ENCODE measurements at regions not wholly inside any gene's neighbourhood (a gene's known extent, or its start where the extent isn't known, plus 50 kb on each side); places are given as distances from the start of the nearest gene placed in this dataset.
"Not testable (repeated sequence)": the region's sequence is repeated elsewhere in the genome, so short reads cannot be mapped to it uniquely, and the experiment has no call there.

DNA sequence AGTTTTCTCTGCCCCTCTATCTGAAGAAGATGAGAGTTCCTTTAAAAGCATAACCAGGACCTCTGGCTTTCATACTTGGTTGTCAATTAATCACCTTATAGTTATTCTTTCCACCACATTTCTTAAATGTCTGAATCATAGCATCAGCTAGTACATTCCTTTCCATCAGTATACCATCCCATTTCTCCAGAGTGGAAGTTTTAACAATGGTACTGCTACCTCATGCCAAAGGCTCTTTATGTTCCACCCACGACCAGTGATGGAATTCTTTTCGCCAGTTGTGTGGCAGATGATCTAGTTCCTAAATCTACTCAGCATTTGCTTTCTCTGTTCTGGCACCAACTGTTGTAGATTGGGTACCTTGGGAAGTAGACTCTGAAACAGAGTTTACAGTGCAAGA lies 379.8 kb downstream of the ZNF674 start:
- DNase-seq (ENCODE audit: low read depth), result no peak

DNA sequence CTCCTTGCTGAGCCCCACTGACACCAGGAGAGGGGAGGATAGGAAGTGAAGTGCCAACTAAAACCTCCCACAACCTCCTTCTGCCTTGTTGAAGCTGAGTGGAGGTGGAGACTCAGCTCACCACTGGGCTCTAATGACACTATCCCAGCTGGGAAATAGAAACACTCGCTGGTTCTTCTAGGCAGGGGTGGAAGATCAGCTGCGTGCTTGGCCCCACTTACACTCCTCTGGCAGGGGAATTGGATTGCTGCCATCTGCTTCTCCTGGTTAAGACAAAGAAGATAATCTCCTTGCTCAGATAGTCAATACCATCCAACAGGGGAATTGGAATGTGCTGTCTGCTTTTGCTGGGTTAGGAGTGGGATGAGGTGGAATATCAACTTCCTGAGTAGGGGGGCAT lies 392.5 kb downstream of the ZNF674 start:
- no peak for DNase-seq (ENCODE audit: low read depth)

DNA sequence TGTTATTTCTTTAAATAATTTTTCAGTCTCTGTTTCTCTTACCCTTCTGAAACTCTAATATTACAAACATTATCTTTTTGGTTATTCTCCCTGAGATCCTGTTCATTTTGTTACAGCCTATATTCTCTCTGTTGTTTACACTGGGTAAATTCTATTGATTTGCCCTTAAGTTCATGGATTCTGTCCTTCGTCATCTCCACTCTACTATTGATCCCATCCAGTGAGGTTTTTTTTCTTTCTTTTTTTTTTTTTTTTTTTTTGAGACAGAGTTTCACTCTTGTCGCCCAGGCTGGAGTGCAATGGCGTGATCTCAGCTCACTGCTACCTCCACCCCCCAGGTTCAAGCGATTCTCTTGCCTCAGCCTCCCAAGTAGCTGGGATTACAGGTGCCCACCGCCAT lies 393.9 kb downstream of the ZNF674 start:
- not testable (repeated sequence) for DNase-seq (ENCODE audit: low read depth)

DNA sequence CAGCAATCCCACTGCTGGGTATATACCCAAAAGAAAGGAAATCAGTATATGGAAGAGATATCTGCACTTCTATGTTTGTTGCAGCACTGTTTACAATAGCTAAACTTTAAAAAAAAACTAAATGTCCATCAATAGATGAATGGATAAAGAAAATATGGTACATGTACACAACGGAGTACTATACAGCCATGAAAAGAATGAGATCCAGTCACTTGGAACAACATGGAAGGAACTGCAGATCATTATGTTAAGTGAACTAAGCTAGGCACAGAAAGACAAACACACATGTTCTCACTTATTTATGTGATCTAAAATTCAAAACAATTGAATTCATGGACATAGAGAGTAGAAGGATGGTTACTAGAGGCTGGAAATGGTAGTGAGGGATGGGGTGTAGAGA lies 400.7 kb downstream of the ZNF674 start:
- DNase-seq (ENCODE audit: low read depth), result no peak

DNA sequence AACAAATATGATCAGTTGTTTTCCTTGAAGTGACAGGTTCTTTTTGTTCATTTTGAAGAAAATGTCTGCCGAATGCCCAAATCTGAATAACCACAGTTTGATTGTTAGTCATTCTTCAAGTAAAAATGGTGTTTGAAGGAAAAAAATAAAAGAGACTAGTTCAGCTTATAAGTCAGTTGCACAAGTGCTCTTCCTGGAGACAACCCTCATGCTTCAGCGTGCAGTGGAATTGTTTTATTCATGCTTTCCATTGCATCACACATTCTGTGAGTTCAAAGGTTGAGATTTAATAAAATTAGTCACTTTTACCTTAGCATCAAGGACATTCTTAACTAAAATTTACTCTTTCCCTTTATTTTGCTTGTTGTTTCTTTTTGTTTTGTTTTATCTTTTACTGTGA lies 404.9 kb downstream of the ZNF674 start:
- no peak for DNase-seq (ENCODE audit: low read depth)

DNA sequence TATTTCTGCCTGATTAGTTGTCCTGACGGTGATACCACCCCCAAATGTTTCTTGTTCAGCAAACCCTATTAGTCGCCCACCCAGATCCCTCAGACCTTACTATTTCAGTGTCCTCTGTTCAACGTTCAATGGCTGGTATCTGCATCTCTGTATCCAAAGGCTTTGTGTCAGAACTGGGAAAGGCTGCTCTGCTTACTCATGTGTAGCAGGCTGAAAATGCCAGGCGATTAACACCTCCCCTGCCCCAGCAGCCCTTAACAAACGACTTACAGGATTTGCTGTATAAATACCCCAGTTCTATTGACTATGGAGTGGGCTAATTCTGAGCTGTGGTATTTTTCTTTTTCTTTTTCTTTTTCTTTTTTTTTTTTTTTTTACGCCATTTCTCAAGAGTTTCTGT lies 415.0 kb downstream of the ZNF674 start:
- no peak for DNase-seq (ENCODE audit: low read depth)

DNA sequence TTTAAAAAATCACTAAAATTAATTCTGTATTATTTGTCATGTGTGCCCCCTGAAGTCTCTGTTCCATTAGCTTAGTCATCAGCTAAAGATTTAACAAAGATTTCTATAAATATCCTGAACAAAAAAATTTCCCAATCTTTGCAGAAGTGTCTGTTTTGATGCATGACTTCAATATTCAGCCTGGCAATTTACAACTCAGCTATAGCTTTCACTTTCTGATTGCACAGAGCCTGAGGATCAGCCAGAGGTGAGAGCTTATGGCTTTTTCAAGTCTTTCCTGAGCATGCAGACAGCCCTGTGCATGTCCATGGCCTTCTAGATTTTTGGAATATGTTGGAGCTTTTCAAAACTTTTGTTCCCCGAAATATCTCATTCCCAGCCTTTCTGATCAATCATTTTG lies 420.1 kb downstream of the ZNF674 start:
- no peak for DNase-seq (ENCODE audit: low read depth)

DNA sequence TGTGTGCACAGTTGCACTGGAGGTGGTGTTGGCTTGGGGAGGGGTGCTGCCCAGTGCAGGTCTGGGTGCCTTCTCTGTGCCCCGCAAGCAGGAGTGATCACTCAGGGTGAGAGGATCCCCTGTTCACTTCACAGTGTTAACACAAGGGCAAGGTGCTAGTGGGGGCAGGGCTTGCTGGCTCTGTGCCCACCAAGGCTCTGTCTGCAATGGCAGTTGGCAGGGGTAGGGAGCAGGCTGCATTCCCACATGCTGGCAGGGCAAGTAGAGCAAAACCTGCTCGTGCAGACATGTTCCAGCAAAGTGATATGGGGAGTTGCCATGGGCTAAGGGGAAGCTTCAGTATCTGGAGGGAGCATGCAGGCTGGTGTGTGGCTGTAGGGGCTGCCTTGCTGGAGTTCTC lies 428.0 kb downstream of the ZNF674 start:
- DNase-seq (ENCODE audit: low read depth), result no peak

DNA sequence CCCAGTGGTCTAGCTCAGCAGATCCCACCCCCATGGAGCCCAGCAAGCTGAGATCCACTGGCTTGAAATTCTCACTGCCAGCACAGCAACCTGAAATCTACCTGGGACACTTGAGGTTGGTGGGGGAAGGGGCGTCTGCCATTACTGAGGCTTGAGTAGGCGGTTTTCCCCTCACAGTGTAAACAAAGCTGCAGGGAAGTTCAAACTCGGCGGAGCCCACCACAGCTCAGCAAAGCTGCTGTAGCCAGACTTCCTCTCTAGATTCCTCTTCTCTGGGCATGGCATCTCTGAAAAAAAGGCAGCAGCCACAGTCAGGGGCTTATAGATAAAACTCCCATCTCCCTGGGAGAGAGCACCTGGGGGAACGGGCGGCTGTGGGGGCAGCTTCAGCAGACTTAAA lies 457.9 kb downstream of the ZNF674 start:
- not testable (repeated sequence) for DNase-seq (ENCODE audit: low read depth)

DNA sequence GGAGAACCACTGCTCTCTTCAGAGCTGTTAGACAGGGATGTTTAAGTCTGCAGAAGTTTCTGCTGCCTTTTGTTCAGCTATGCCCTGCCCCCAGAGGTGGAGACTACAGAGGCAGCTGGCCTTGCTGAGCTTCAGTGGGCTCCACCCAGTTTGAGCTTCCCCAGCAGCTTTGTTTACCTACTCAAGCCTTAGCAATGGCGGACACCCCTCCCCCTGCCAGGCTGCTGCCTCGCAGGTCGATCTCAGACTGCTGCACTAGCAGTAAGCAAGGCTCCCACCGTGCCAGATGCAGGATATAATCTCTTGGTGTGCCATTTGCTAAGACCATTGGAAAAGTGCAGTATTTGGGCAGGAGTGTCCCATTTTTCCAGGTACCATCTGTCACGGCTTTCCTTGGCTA lies 465.1 kb downstream of the ZNF674 start:
- DNase-seq (ENCODE audit: low read depth), result not testable (repeated sequence)

DNA sequence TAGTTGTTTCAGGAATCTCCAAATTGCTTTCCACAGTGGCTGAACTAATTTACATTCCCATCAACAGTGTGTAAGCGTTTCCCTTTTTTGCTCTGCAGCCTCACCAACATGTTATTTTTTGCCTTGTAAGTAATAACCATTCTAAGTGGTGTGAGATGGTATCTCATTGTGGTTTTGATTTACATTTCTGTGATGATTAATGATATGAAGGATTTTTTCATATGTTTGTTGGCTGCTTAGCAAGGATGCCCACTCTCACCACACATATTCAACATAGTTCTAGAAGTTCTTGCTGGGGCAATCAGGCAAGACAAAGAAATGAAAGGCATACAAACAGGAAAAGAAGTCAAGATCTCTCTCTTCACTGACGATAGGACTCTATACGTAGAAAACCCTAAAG lies 472.4 kb downstream of the ZNF674 start:
- no peak for DNase-seq (ENCODE audit: low read depth)

DNA sequence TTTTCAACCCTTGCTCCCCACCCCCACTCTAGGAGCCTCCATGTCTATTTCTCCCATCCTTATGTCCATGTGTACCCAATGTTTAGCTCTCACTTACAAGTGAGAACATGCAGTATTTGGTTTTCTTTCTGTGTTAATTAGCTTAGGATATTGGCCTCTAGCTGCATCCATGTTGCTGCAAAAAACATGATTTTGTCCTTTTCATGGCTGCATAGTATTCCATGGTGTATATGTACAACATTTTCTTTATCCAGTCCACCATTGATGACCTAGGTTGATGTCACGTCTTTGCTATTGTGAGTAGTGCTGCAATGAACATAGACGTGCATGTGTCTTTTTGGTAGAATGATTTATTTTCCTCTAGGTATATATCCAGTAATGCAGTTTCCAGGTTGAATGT lies 472.8 kb downstream of the ZNF674 start:
- no peak for DNase-seq (ENCODE audit: low read depth)

DNA sequence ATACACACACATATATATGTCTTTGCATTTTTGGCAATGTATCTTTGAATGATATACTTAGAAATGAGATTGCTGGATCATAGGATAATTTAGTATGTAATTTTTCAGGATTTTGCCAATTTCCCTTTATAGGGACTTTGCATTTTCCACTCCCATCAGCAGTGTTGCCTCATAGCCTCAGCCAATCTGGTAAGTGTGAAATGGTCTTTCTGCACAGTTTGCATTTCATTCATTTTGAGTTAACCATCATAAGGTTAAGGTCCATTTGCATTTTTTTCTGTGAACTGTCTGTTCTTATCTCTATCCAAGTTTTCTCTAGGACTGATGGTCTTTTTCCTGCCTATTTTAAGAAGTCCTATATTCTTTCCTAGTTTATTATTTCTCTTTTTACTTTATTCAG lies 474.8 kb downstream of the ZNF674 start:
- DNase-seq (ENCODE audit: low read depth), result no peak

DNA sequence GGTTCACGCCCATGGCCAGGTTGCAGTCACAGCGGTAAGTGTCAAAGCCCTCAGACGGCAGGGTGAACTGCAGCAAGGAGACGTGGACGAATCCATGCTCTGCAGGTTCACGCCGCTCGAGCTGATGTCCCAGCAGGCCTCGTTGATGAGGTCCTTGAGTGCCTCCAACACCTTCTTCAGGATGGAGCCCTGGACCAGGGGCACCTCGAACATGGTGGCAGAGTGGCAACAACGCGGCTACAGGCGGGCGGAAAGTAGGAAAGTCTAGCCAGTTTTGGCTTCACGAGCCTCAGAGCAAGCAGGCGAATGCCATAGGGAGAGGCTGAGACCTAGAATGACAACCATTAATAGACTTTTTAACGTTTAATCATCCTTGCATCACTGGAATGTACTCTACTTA lies 485.9 kb downstream of the ZNF674 start:
- DNase-seq (ENCODE audit: low read depth), result no peak

DNA sequence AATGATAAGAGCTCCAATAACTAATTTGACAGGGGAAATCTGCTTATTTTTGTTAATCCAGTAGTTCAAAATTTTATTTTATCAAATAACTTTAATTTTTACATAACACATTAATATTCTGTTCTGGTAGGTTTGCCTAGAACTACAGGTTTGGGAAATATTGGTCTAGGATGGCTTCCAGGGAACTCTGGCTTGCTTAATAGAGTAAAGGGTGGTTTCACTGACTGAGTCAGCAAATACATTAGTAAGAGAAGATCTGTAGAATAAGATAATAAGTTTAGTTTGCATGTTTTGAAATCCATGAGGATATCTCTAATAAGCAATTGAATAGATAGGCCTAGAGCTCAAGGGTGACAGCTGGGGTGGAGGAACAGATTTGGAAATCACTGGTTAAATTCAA lies 500.7 kb downstream of the ZNF674 start:
- DNase-seq (ENCODE audit: low read depth), result no peak

DNA sequence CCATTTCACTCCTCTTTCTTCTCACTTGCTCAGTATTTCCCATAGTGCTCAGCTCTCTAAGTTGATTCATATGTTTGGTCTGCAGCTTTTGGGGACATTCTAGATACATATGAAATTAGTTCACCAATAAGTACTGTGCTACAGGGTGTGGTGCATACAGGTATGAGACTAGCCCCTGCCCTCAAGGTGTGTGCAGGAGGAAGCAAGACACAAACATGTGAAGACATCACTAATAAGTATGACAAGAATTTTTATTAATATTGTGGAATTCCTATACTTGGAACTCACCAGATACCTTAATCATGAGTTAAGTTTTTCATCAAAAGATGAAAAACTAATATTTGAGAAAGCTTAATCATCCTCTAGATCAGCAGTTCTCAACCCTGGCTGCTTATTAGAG lies 505.2 kb downstream of the ZNF674 start:
- DNase-seq (ENCODE audit: low read depth), result no peak

DNA sequence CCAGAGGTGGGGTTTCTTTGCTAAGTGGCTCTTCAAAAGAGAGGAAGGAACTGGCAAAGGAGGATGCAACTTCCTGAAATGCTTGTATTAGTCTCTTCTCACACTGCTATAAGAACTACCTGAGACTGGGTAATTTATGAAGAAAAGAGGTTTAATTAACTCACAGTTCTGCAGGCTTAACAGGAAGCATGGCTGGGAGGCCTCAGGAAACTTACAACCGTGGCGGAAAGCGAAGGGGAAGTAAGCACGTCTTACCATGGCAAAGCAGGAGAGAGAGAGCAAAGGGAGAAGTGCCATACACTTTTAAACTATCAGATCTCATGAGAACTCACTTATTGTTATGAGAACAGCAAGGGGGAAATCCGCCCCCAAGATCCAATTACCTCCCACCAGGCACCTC lies 505.7 kb downstream of the ZNF674 start:
- DNase-seq (ENCODE audit: low read depth), result no peak

DNA sequence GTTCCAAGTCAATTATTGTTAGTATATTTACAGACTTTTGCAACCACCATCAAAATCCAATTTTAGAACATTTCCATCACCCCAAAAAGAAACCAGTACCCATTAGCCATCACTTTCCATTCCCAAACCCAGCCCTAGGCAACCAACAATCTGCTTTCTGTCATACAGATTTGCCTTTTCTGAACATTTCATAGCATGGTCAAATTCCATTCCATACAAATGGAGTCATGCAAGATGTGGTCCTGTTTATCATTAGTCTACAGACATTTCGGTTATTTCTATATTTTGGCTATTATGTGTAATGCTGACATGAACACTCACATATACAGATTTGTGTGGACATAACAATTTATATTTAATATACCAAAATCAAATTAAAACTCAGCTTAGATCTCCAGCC lies 508.7 kb downstream of the ZNF674 start:
- no peak for DNase-seq (ENCODE audit: low read depth)

DNA sequence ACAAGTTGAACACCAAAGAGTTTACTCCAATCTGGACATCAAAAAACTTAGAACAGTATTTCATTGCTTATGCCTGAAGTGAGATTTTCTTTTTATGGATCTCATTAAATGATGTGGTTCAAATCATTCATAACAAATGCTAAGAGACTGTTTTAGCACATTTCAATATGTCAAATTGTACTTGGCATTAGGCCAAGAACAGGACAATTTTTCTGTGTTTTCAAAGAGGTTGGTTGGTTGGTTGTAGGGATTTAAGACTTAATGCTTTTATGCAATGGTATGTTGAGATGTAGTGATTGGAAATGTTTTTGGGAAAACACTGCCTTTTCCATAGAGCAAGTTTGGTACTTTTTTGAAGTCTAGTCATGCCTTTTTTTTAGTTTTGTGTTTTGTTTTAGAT lies 510.4 kb downstream of the ZNF674 start:
- DNase-seq (ENCODE audit: low read depth), result no peak

DNA sequence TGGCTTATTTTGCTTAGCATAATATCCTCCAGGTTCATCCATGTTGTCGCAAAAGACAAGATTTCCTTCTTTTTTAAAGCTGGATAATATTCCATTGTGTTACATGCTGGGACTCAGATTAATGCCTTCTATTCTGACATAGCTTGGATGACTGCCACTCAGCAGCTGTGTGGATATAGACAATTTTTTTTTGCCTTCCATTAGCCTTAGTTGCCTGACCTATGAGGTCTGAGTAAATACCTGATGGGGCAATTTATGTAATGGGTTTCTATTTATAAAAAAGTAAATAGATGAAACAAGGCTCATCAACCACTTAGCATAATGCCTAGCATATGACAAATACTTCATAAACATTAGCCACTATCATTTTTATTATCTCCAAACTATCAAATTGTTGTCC lies 515.4 kb downstream of the ZNF674 start:
- DNase-seq (ENCODE audit: low read depth), result no peak

DNA sequence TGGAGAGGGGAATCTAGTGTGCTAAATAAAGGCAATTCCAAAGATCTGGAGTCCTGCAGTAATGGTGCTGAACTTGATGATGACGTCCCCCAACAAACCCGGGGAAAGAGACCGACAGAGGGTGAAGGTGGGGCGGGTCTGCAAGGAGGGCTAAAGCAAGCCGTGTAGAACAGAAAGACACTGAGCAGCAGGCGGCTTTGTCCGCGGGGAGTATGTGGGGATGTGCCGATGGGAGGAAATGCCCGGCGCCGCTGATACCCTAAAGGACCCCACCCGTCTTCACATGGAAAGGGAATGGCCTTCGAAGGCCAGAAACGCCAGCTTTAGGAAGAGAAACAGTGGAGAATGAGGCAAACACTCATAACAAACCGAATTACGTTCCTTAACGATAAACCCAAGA lies 528.9 kb downstream of the ZNF674 start:
- no peak for DNase-seq (ENCODE audit: low read depth)

DNA sequence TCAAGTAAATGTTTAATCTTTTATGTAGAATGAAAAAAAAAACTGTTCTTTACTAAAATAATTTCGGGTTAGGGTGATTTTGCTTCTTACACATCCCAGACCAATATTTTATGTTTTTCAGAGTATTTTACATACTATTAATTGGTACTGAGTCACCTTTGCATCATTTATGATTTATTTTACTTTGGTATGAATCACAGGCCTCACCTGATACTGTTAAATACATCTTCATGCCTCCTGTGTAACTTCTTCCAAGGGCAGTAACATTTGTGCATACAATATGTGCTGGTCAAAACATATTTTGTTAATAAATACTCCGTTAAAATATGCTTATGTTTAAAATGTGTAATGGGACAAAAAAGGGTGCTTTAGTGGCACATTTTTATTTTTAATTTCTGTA lies 529.6 kb downstream of the ZNF674 start:
- no peak for DNase-seq (ENCODE audit: low read depth)

DNA sequence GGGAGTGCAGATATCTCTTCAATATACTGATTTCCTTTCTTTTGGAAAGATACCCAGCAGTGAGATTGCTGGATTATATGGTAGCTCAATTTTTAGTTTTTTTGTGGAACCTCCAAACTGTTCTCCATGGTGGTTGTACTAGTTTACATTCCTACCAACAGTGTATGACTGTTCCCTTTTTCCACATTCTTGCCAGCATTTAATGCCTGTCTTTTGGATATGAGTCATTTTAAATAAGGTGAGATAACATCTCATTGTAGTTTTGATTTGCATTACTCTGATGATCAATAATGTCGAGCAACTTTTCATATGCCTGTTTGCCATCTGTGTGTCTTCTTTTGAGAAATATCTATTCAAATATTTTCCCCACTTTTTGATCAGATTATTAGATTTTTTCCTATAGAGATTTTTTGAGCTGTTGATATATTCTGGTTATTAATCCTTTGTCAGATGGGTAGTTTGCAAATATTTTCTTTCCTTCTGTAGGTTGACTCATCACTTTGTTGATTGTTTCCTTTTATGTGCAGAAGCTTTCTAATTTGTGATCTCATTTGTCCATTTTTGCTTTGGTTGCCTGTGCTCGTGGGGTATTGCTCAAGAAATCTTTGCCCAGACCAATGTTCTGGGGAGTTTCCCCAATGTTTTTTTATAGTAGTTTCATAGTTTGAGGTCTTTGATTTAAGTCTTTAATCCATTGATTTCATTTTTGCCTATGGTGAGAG lies 552.7 kb downstream of the ZNF674 start:
- no peak for DNase-seq (ENCODE audit: low read depth)

DNA sequence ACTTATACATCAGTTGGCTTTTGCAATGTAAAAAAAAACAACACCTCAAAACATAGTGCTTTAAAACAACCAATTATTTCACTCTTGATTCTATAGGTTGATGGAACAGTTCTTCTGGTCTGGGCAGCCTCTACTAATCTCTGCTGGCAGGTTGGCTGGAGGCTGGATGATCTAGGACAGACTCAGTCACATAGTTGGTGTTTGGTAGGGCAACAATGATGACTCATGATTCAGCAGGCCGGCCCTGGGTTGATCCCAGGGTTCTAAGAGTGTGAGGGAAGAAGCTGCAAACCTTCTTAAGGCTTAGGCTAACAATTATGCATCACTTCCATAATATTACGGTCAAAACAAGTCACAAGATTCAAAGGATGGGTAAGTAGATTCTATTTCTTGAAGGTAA lies 558.2 kb downstream of the ZNF674 start:
- DNase-seq (ENCODE audit: low read depth), result no peak

DNA sequence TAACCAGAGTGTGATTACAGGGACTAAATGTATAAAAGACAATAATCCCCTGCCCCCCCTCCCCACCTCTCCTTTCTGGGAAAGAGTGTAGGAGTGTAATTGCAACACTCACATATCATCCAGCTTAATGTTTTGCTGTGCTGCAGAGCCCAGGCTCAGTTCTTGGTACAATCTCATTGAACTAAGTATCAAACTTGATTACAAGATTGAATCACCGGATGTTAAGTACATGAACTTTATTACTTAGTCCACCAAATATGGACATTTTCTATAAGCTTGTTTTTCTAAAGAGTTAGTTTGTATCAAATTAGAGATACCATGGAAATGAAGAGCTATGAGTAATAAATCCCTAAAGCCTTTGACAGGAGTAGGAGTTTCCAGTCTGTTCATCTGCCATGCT lies 559.1 kb downstream of the ZNF674 start:
- no peak for DNase-seq (ENCODE audit: low read depth)

Measured in stimulated activated CD8-positive, alpha-beta memory T cell treated with anti-CD3 and anti-CD28 coated beads, Interleukin-15, amount 100 ng/mL, for 1 hour (primary cell).